GM12878 (cell line): ENCODE measurements at regions not wholly inside any gene's neighbourhood (a gene's known extent, or its start where the extent isn't known, plus 50 kb on each side); places are given as distances from the start of the nearest gene placed in this dataset.

Source experiments
- ELK1 ChIP-seq: IDR thresholded peaks from 2 replicates; pipeline ENCODE4 v1.6.1; 2012; ENCODE audit warnings: low read depth, low read length, improper control_type of control experiment
- EP300 ChIP-seq, 2 experiments: fragments of 150-350 bp in 1 of 2; IDR thresholded peaks; 2 replicates each; pipeline ENCODE4 v1.6.1; 2011 to 2012; ENCODE audit warnings: low read depth in 2 of 2, low read length in 2 of 2, borderline replicate concordance in 1 of 2, improper control_type of control experiment in 1 of 2, inconsistent platforms in 1 of 2; ENCODE audit not compliant: control insufficient read depth in 1 of 2
- EZH2 ChIP-seq: IDR thresholded peaks from 2 replicates; pipeline ENCODE4 v1.6.1; 2012; ENCODE audit warnings: low read depth, mild to moderate bottlenecking, control low read depth, inconsistent platforms, low read length, borderline replicate concordance; ENCODE audit not compliant: control insufficient read depth
- JUND ChIP-seq: IDR thresholded peaks from 2 replicates; pipeline ENCODE4 v1.6.1; 2012; ENCODE audit warnings: low read depth, mild to moderate bottlenecking, low read length, improper control_type of control experiment, moderate library complexity
- MLLT1 ChIP-seq: fragments of 450-650 bp; IDR thresholded peaks from 2 replicates; pipeline ENCODE4 v1.6.1; 2016; ENCODE audit warnings: mild to moderate bottlenecking
- POLR2AphosphoS5 ChIP-seq: IDR thresholded peaks from 2 replicates; pipeline ENCODE4 v1.6.1; 2011; ENCODE audit warnings: mild to moderate bottlenecking, low read length, inconsistent platforms
- SREBF2 ChIP-seq: IDR thresholded peaks from 2 replicates; pipeline ENCODE4 v1.6.1; 2012; ENCODE audit warnings: mild to moderate bottlenecking, low read length
- SRF ChIP-seq, 2 experiments: IDR thresholded peaks; 2 replicates each; pipeline ENCODE4 v1.6.1; 2011; ENCODE audit warnings: low read depth in 2 of 2, low read length in 2 of 2, mild to moderate bottlenecking in 1 of 2, moderate library complexity in 1 of 2
- YY1 ChIP-seq: IDR thresholded peaks from 2 replicates; pipeline ENCODE4 v1.6.1; 2011; ENCODE audit warnings: low read depth, mild to moderate bottlenecking, low read length
- TF ChIP-seq, protein P1 (sequence below), 3 experiments: IDR thresholded peaks in 2 of 3; conservative IDR thresholded peaks in 1 of 3; 2 replicates each; pipeline ENCODE4 v1.5.1; 2011; ENCODE audit warnings: low read depth in 3 of 3, low read length in 3 of 3, mild to moderate bottlenecking in 3 of 3, control low read depth in 2 of 3, moderate library complexity in 2 of 3, inconsistent platforms in 1 of 3, mixed read lengths in 1 of 3; ENCODE audit not compliant: control insufficient read depth in 2 of 3, insufficient read depth in 1 of 3; ENCODE audit errors: extremely low read depth in 1 of 3
- TF ChIP-seq, protein P2 (sequence below): IDR thresholded peaks from 2 replicates; pipeline ENCODE4 v1.6.1; 2011; ENCODE audit warnings: low read depth, low read length, improper control_type of control experiment, borderline replicate concordance
- TF ChIP-seq, protein P3 (sequence below): IDR thresholded peaks from 2 replicates; pipeline ENCODE4 v1.6.1; 2011; ENCODE audit warnings: low read depth, mild to moderate bottlenecking, low read length, moderate library complexity, borderline replicate concordance; ENCODE audit errors: extremely low read depth
- TF ChIP-seq, protein P4 (sequence below): fragments of 450-650 bp; IDR thresholded peaks from 2 replicates; pipeline ENCODE4 v1.6.1; 2017; ENCODE audit warnings: mild to moderate bottlenecking

DNA sequence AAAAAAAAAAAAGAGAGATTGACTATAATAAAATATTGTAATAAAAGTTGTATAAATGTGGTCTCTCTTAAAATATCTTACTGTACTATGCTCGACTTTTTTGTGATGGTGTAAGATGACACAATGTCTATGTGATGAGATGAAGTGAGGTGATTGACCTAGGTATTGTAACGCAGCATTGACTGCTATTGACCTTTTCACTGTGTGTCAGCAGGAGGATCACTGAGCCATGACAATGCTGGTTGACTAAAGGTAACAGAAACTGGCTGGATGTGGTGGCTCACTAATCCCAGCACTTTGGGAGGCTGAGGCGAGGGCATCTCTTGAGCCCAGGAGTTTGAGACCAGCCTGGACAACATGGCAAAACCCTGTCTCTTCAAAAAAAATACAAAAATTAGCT lies 78.6 kb upstream of the MYO10 start:
- TF ChIP-seq MLLT1 (no peak), EZH2 (no peak), SRF (IDR thresholded peaks at IDR 0.05; ENCODE audit: low read depth in 2 of 2, low read length in 2 of 2) (no peak), POLR2AphosphoS5 (no peak), ELK1 (no peak), SREBF2 (no peak), JUND (no peak), EP300 (IDR thresholded peaks at IDR 0.05; ENCODE audit: borderline replicate concordance in 1 of 2, control insufficient read depth in 1 of 2, low read depth in 2 of 2, low read length in 2 of 2) (no peak), YY1 (no peak)
- TF ChIP-seq, protein P1, sequence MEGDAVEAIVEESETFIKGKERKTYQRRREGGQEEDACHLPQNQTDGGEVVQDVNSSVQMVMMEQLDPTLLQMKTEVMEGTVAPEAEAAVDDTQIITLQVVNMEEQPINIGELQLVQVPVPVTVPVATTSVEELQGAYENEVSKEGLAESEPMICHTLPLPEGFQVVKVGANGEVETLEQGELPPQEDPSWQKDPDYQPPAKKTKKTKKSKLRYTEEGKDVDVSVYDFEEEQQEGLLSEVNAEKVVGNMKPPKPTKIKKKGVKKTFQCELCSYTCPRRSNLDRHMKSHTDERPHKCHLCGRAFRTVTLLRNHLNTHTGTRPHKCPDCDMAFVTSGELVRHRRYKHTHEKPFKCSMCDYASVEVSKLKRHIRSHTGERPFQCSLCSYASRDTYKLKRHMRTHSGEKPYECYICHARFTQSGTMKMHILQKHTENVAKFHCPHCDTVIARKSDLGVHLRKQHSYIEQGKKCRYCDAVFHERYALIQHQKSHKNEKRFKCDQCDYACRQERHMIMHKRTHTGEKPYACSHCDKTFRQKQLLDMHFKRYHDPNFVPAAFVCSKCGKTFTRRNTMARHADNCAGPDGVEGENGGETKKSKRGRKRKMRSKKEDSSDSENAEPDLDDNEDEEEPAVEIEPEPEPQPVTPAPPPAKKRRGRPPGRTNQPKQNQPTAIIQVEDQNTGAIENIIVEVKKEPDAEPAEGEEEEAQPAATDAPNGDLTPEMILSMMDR (IDR thresholded peaks at IDR 0.05 in 2 of 3, conservative IDR thresholded peaks at IDR 0.05 in 1 of 3; ENCODE audit: control insufficient read depth in 2 of 3, extremely low read depth in 1 of 3, insufficient read depth in 1 of 3, low read depth in 3 of 3, low read length in 3 of 3), result no peak
- TF ChIP-seq, protein P2, sequence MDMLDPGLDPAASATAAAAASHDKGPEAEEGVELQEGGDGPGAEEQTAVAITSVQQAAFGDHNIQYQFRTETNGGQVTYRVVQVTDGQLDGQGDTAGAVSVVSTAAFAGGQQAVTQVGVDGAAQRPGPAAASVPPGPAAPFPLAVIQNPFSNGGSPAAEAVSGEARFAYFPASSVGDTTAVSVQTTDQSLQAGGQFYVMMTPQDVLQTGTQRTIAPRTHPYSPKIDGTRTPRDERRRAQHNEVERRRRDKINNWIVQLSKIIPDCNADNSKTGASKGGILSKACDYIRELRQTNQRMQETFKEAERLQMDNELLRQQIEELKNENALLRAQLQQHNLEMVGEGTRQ, result no peak
- TF ChIP-seq, protein P3, sequence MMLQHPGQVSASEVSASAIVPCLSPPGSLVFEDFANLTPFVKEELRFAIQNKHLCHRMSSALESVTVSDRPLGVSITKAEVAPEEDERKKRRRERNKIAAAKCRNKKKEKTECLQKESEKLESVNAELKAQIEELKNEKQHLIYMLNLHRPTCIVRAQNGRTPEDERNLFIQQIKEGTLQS, result no peak
- TF ChIP-seq, protein P4, sequence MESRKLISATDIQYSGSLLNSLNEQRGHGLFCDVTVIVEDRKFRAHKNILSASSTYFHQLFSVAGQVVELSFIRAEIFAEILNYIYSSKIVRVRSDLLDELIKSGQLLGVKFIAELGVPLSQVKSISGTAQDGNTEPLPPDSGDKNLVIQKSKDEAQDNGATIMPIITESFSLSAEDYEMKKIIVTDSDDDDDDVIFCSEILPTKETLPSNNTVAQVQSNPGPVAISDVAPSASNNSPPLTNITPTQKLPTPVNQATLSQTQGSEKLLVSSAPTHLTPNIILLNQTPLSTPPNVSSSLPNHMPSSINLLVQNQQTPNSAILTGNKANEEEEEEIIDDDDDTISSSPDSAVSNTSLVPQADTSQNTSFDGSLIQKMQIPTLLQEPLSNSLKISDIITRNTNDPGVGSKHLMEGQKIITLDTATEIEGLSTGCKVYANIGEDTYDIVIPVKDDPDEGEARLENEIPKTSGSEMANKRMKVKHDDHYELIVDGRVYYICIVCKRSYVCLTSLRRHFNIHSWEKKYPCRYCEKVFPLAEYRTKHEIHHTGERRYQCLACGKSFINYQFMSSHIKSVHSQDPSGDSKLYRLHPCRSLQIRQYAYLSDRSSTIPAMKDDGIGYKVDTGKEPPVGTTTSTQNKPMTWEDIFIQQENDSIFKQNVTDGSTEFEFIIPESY, result no peak
